LNCAP (cell line): ENCODE measurements at regions not wholly inside any gene's neighbourhood (a gene's known extent, or its start where the extent isn't known, plus 50 kb on each side); places are given as distances from the start of the nearest gene placed in this dataset.

Source experiments
- CTCF ChIP-seq: fragments of 450-650 bp; IDR thresholded peaks from 2 replicates; pipeline ENCODE4 v1.5.1; 2017; ENCODE audit warnings: mild to moderate bottlenecking

DNA sequence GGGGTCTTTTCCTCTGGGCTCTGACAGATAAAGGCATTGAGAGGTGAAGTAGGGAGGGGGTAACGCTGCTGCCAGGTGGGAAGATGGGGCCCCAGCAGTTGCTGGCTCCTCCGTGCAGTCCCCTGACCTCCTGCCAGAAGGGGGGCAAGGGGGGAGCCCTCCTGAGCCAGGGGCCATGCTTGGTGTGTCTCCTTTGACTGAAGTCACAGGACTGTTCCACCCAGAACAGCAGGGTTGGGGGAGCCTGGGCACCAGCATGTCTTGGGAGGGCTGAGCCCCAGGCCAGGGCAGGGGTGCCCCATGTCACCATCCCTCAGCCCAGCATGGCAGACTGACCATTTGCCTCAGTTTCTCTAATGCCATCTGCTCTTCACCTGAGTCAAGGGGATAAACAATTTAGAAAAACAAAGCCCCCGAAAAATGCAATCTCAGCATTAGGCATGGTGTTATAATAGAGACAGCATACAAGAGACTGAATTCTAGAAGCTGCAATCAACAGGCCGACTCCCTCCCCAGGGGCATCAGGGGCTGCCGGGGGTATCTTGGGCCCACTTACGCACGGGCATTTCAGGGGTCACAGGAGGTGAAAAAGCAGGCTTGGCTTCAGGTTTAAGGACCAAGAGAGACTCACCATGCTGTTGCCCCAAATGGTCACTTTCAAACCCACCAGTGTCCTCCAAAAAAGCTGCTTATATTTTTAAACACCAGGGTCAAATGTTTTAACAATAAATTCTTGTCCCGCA is 108.6 kb upstream of the GPR26 start:
- TF ChIP-seq CTCF, result no peak

- no peak for TF ChIP-seq CTCF
These were observed 107.5 kb upstream of the GPR26 start for GRCh38 chr10:123558651-123559050.

DNA sequence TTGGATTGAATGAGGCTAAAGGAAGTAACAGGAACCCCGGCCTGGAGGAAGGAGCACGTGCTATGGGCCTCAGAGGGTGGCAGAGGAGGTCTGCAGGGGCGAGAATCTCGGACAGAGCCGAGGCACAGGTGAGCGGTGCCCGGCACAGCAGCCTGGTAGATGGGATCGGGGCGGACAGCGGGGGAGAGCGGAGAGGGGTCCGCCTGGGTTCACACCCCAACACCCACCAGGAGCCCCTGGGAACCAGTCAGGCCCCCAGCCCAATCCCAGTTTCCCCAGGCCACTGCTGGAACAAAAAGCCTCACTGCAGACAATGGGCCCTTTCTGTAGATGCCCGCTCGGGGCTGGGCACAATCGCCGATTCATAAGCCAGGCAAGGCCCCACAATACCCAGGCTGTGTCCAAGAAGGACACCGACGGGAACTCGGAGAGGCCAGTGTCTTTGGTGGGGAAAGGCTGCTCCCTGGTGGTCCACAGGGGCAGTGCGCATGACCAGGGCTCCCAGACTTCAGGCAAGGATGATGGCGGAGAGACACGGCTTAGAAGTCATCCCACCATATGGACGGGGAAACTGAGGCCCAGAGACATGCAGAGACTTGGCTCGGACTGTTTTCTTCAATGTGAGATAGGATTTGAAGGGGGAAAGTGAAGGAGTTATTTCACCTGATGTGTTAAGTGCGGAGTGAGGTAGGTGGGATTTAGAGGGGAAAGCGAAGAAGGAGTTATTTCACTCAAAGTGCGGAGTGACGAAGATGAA is 106.9 kb upstream of the GPR26 start:
- peak; percentile 97 for TF ChIP-seq CTCF

DNA sequence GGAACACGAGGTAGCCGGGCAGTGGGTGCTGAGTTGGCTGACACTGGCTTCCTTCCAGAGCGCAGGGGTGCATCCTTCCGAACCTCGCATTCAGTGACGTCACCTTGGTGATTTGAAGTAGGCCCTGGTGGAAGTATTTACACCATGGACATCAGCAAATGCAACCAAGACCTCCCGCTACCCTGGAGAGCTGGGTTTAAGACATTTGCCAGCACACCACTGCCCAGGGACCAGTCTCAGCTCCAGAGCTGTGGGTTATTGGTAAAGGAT is 106.4 kb upstream of the GPR26 start:
- TF ChIP-seq CTCF, result no peak

DNA sequence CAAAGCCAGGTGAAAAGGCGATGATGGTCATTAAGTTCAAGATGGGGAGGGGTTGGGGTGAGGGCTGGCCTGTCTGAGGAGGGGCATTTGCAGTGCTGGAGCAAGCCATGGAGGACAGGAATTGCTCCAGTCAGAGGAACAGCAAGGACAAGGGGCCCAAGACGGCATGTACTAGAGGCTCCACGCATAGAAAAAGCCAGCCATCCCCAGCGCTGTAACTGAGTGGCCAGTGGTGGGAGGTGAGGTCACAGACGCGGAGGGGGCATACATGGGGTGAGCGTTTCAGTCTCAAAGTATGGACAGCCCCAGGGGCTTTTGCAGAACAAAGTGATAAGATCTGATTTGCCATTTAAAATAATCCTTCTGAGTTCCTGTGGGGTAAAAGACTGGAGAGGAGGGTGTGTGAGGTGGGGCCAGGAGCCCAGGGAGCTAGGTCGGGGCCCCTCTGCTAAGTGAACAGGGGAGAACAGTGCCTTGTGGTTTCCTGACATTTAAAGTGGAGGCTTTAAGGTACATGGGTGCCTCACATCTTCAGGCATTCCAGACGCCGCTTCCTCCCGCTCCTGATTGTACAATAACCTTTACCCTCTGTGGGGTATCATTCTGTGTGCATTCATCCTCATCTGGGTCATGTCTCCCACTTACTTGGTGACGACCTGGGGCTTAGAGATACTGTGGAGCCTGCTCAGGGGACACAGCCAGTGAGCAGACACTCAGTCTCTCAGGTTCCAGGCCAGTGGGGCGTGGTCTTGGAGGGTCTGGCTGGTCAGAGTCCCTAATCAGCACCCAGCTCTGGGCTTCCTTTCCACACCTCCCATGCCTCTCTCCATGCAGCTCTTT is 105.6 kb upstream of the GPR26 start:
- no peak for TF ChIP-seq CTCF

GRCh38 chr10:123561141-123561440 is 105.1 kb upstream of the GPR26 start:
- no peak for TF ChIP-seq CTCF

- no peak for TF ChIP-seq CTCF
These were observed 103.8 kb upstream of the GPR26 start for GRCh38 chr10:123562387-123562786.
